ENCODE measurements at regions not wholly inside any gene's neighbourhood (a gene's known extent, or its start where the extent isn't known, plus 50 kb on each side); places are given as distances from the start of the nearest gene placed in this dataset.

- TF ChIP-seq, protein P1, sequence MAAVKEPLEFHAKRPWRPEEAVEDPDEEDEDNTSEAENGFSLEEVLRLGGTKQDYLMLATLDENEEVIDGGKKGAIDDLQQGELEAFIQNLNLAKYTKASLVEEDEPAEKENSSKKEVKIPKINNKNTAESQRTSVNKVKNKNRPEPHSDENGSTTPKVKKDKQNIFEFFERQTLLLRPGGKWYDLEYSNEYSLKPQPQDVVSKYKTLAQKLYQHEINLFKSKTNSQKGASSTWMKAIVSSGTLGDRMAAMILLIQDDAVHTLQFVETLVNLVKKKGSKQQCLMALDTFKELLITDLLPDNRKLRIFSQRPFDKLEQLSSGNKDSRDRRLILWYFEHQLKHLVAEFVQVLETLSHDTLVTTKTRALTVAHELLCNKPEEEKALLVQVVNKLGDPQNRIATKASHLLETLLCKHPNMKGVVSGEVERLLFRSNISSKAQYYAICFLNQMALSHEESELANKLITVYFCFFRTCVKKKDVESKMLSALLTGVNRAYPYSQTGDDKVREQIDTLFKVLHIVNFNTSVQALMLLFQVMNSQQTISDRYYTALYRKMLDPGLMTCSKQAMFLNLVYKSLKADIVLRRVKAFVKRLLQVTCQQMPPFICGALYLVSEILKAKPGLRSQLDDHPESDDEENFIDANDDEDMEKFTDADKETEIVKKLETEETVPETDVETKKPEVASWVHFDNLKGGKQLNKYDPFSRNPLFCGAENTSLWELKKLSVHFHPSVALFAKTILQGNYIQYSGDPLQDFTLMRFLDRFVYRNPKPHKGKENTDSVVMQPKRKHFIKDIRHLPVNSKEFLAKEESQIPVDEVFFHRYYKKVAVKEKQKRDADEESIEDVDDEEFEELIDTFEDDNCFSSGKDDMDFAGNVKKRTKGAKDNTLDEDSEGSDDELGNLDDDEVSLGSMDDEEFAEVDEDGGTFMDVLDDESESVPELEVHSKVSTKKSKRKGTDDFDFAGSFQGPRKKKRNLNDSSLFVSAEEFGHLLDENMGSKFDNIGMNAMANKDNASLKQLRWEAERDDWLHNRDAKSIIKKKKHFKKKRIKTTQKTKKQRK (IDR thresholded peaks at IDR 0.05; ENCODE audit: low read length) = no peak
- TF ChIP-seq REPIN1 (CRISPR knock-in tag; IDR thresholded peaks at IDR 0.05; ENCODE audit: borderline replicate concordance, low read depth) (no peak), EP300 (IDR thresholded peaks at IDR 0.05; ENCODE audit: low read depth in 2 of 2, low read length in 2 of 2) (no peak), EP300 (CRISPR knock-in tag; IDR thresholded peaks at IDR 0.05; ENCODE audit: borderline replicate concordance) (no peak), FOXM1 (CRISPR knock-in tag; IDR thresholded peaks at IDR 0.05) (no peak)
- TF ChIP-seq, protein P2, sequence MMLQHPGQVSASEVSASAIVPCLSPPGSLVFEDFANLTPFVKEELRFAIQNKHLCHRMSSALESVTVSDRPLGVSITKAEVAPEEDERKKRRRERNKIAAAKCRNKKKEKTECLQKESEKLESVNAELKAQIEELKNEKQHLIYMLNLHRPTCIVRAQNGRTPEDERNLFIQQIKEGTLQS (CRISPR knock-in tag; IDR thresholded peaks at IDR 0.05) = no peak
Measured at GRCh38 chr7:142434666-142435167, 176.9 kb upstream of the PRSS58 start.
